ENCODE measurements at regions not wholly inside any gene's neighbourhood (a gene's known extent, or its start where the extent isn't known, plus 50 kb on each side); places are given as distances from the start of the nearest gene placed in this dataset.
A peak's percentile ranks its signal among the peaks of the same experiment; 100 is the strongest.

- no peak for DNase-seq
These were observed 407.3 kb downstream of the GXYLT1 start for GRCh38 chr12:41737423-41737822.

GRCh38 chr12:41736436-41736835 is 408.2 kb downstream of the GXYLT1 start:
- DNase-seq = no peak

GRCh38 chr12:41731691-41732090 is 413.0 kb downstream of the GXYLT1 start:
- no peak for DNase-seq

GRCh38 chr12:41731061-41731460 is 413.6 kb downstream of the GXYLT1 start:
- DNase-seq = peak; percentile 16

- DNase-seq = no peak
These were observed 420.5 kb downstream of the GXYLT1 start for GRCh38 chr12:41724216-41724615.

- DNase-seq = no peak
These were observed 425.5 kb downstream of the GXYLT1 start for GRCh38 chr12:41719214-41719613.

GRCh38 chr12:41715256-41715655 is 429.4 kb downstream of the GXYLT1 start:
- DNase-seq = no peak

GRCh38 chr12:41709463-41710285 is 435.0 kb downstream of the GXYLT1 start:
- no peak for DNase-seq

- DNase-seq = no peak
These were observed 435.7 kb downstream of the GXYLT1 start for GRCh38 chr12:41709012-41709411.

GRCh38 chr12:41706376-41706775 is 438.3 kb downstream of the GXYLT1 start:
- DNase-seq = no peak

GRCh38 chr12:41701943-41702601 is 442.6 kb downstream of the GXYLT1 start:
- no peak for DNase-seq

GRCh38 chr12:41700940-41701339 is 443.7 kb downstream of the GXYLT1 start:
- no peak for DNase-seq

- DNase-seq = no peak
These were observed 445.0 kb downstream of the GXYLT1 start for GRCh38 chr12:41699658-41700057.

- DNase-seq = no peak
These were observed 447.5 kb downstream of the GXYLT1 start for GRCh38 chr12:41697161-41697560.

GRCh38 chr12:41684997-41685396 is 459.7 kb downstream of the GXYLT1 start:
- no peak for DNase-seq

- no peak for DNase-seq
These were observed 461.0 kb downstream of the GXYLT1 start for GRCh38 chr12:41683513-41684240.

GRCh38 chr12:41683023-41683422 is 461.7 kb downstream of the GXYLT1 start:
- DNase-seq = no peak

GRCh38 chr12:41681898-41682297 is 462.8 kb downstream of the GXYLT1 start:
- no peak for DNase-seq

GRCh38 chr12:41680155-41680554 is 464.5 kb downstream of the GXYLT1 start:
- no peak for DNase-seq

GRCh38 chr12:41663598-41664265 is 475.6 kb downstream of the PDZRN4 start:
- DNase-seq = peak; percentile 57

- DNase-seq = no peak
These were observed 473.1 kb downstream of the PDZRN4 start for GRCh38 chr12:41661141-41661765.

GRCh38 chr12:41656454-41656853 is 468.3 kb downstream of the PDZRN4 start:
- no peak for DNase-seq

All from eye (tissue), 1 donor.